ENCODE measurements at regions not wholly inside any gene's neighbourhood (a gene's known extent, or its start where the extent isn't known, plus 50 kb on each side); places are given as distances from the start of the nearest gene placed in this dataset.

GRCh38 chr16:85428899-85429775 lies 184.0 kb upstream of the GSE1 start:
- no peak for DNase-seq
- no peak for ATAC-seq (ENCODE audit: insufficient read depth, low FRiP score)
- no peak for TF ChIP-seq CTCF (IDR thresholded peaks at IDR 0.05; ENCODE audit: control extremely low read depth, extremely low read depth)
- Histone ChIP-seq H3K4me1 (ENCODE audit: control insufficient read depth in 5 of 5, insufficient read depth in 5 of 5, low read length in 5 of 5) (peaks cover 0 to 14% (median 0%) of the 10 kb centered on the region in 5 donors), H3K27ac (ENCODE audit: low read depth in 1 of 2, low read length in 1 of 2) (no peak overlapping the region), H3K9ac (ENCODE audit: insufficient read depth in 1 of 2, low read length in 2 of 2) (no peak overlapping the region), H3K9me3 (ENCODE audit: control insufficient read depth in 4 of 4, insufficient read depth in 3 of 4, low read length in 3 of 4) (no peaks in the 10 kb centered on the region), H3K4me3 (no peak overlapping the region), H3K36me3 (ENCODE audit: control insufficient read depth in 4 of 4, insufficient read depth in 4 of 4, low read length in 4 of 4) (no peaks in the 10 kb centered on the region), H3K27me3 (ENCODE audit: control insufficient read depth in 3 of 3, insufficient read depth in 3 of 3, low read length in 2 of 3) (no peaks in the 10 kb centered on the region)
- WGBS, 2 donors, result 93 to 94% methylated on average over 25 of the region's 25 CpGs

GRCh38 chr16:85429776-85430522 lies 183.2 kb upstream of the GSE1 start:
- DNase-seq, result no peak
- Histone ChIP-seq H3K9ac (ENCODE audit: insufficient read depth in 1 of 2, low read length in 2 of 2) (no peak overlapping the region), H3K4me1 (ENCODE audit: control insufficient read depth in 5 of 5, insufficient read depth in 5 of 5, low read length in 5 of 5) (peaks cover 0 to 6% (median 0%) of the 10 kb centered on the region in 5 donors), H3K27ac (ENCODE audit: low read depth in 1 of 2, low read length in 1 of 2) (no peak overlapping the region), H3K27me3 (ENCODE audit: control insufficient read depth in 3 of 3, insufficient read depth in 3 of 3, low read length in 2 of 3) (no peaks in the 10 kb centered on the region), H3K36me3 (ENCODE audit: control insufficient read depth in 4 of 4, insufficient read depth in 4 of 4, low read length in 4 of 4) (no peaks in the 10 kb centered on the region), H3K9me3 (ENCODE audit: control insufficient read depth in 4 of 4, insufficient read depth in 3 of 4, low read length in 3 of 4) (no peaks in the 10 kb centered on the region), H3K4me3 (no peak overlapping the region)
- ATAC-seq (ENCODE audit: insufficient read depth, low FRiP score), result no peak
- no peak for TF ChIP-seq CTCF (IDR thresholded peaks at IDR 0.05; ENCODE audit: control extremely low read depth, extremely low read depth)
- WGBS, 2 donors, result 85 to 86% methylated on average over 18 of the region's 18 CpGs

- 76 to 87% methylated on average over 37 of the region's 37 CpGs for WGBS, 2 donors
- Histone ChIP-seq H3K4me3 (no peak overlapping the region), H3K4me1 (ENCODE audit: control insufficient read depth in 5 of 5, insufficient read depth in 5 of 5, low read length in 5 of 5) (peaks cover 0 to 6% (median 0%) of the 10 kb centered on the region in 5 donors), H3K27ac (ENCODE audit: low read depth in 1 of 2, low read length in 1 of 2) (no peak overlapping the region), H3K36me3 (ENCODE audit: control insufficient read depth in 4 of 4, insufficient read depth in 4 of 4, low read length in 4 of 4) (no peaks in the 10 kb centered on the region), H3K27me3 (ENCODE audit: control insufficient read depth in 3 of 3, insufficient read depth in 3 of 3, low read length in 2 of 3) (no peaks in the 10 kb centered on the region), H3K9ac (ENCODE audit: insufficient read depth in 1 of 2, low read length in 2 of 2) (no peak overlapping the region), H3K9me3 (ENCODE audit: control insufficient read depth in 4 of 4, insufficient read depth in 3 of 4, low read length in 3 of 4) (no peaks in the 10 kb centered on the region)
- no peak for TF ChIP-seq CTCF (IDR thresholded peaks at IDR 0.05; ENCODE audit: control extremely low read depth, extremely low read depth)
- no peak for ATAC-seq (ENCODE audit: insufficient read depth, low FRiP score)
- no peak for DNase-seq
Observed at GRCh38 chr16:85430523-85431421, 182.3 kb upstream of the GSE1 start.
